Upper lobe of left lung (tissue), 6 donors: ENCODE measurements at regions not wholly inside any gene's neighbourhood (a gene's known extent, or its start where the extent isn't known, plus 50 kb on each side); places are given as distances from the start of the nearest gene placed in this dataset.
A peak's percentile ranks its signal among the peaks of the same experiment; 100 is the strongest.
"Not testable (repeated sequence)": the region's sequence is repeated elsewhere in the genome, so short reads cannot be mapped to it uniquely, and the experiment has no call there.

ENCODE experiments used
- ATAC-seq, 2 donors: fragments of 200-7000 bp; cut with Tn5 transposase; one replicate each; pipeline ENCODE4 v1.9.1; 2022; ENCODE audit warnings: mild to moderate bottlenecking in 2 of 2, moderate library complexity in 2 of 2; ENCODE audit not compliant: low FRiP score in 2 of 2
- DNase-seq, 2 donors: peaks; one replicate each; pipeline ENCODE4 v3.0.0-alpha.2; 2019 to 2020
- H3K27ac ChIP-seq, 4 donors: fragments of 200-600 bp; sonication (generic); one replicate each; pipeline ENCODE4 v1.5.1; 2016 to 2019
- H3K27me3 ChIP-seq, 4 donors: fragments of 200-600 bp; sonication (generic); one replicate each; pipeline ENCODE4 v1.5.1; 2017 to 2019
- H3K36me3 ChIP-seq, 4 donors: fragments of 200-600 bp; sonication (generic); one replicate each; pipeline ENCODE4 v1.5.1; 2016 to 2019
- H3K4me1 ChIP-seq, 4 donors: fragments of 200-600 bp; sonication (generic); one replicate each; pipeline ENCODE4 v1.5.1; 2018 to 2019
- H3K4me3 ChIP-seq, 4 donors: fragments of 200-600 bp; sonication (generic); one replicate each; pipeline ENCODE4 v1.5.1; 2017 to 2019; ENCODE audit warnings: mild to moderate bottlenecking in 2 of 4, moderate library complexity in 1 of 4
- H3K9me3 ChIP-seq, 4 donors: fragments of 200-600 bp; sonication (generic); one replicate each; pipeline ENCODE4 v1.5.1; 2018 to 2019
- WGBS, 2 donors: methylation state at CpG; one replicate each; pipeline ENCODE4 v1.1.5; 2017 to 2018; 5-methylcytosine and 5-hydroxymethylcytosine counted together
- donor health status: DM: no; HTN: no; CAD: no; lungs with moderate emphysema.
- donor health status: DM: no; HTN: yes; CAD: no; lungs with severe emphysema.

GRCh38 chr2:91568391-91569338 lies 2877.2 kb downstream of the RPIA start:
- H3K9me3 ChIP-seq, H3K27me3 ChIP-seq, ATAC-seq, H3K4me1 ChIP-seq, H3K27ac ChIP-seq, H3K4me3 ChIP-seq, H3K36me3 ChIP-seq: not testable (repeated sequence)
- DNase-seq, result peak in 1 of 2 donors; percentile 40
- 86 to 93% methylated on average over 2 to 10 of the region's 25 CpGs for WGBS, 2 donors

GRCh38 chr2:91571239-91571923 lies 2879.9 kb downstream of the RPIA start:
- 87% methylated on average over 41 to 68 of the region's 78 CpGs for WGBS, 2 donors
- peak; percentile 23 to 87 for DNase-seq
- H3K4me3 ChIP-seq, result peak overlapping the region in 2 of 4 donors; percentile 8 to 16

GRCh38 chr2:91573018-91573417 lies 2881.5 kb downstream of the RPIA start:
- WGBS, 2 donors, result 83 to 87% methylated on average over 4 of the region's 4 CpGs
- not testable (repeated sequence) for ATAC-seq, H3K9me3 ChIP-seq, H3K36me3 ChIP-seq, H3K4me1 ChIP-seq, H3K27me3 ChIP-seq, H3K4me3 ChIP-seq, H3K27ac ChIP-seq
- peak in 1 of 2 donors; percentile 5 for DNase-seq

More at GRCh38 chr2:91571239-91571923, 2879.9 kb downstream of the RPIA start:
- H3K4me1 ChIP-seq, H3K36me3 ChIP-seq, H3K27me3 ChIP-seq, H3K27ac ChIP-seq, ATAC-seq, H3K9me3 ChIP-seq: not testable (repeated sequence)

DNA sequence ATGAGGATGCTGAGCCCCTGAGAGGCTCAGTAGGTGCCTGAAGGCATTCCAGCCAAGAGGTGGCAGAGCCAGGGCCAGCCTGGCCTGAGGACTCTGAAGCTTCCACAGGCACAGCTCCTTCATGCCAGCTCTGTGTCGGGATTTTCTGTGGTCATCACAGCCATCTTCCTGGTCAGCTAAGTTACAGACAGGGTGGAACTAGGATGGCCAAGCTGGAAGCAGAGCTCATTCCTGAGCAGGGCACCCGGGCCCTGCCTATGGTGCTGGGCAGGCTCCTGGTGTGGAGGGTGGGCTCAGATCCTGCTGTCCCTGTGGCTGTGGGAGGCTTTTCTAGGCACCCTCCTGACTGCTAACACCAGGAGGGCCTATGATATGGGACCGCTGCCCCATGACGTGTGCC lies 2882.3 kb downstream of the RPIA start:
- not testable (repeated sequence) for H3K4me1 ChIP-seq, H3K27ac ChIP-seq, H3K36me3 ChIP-seq, H3K9me3 ChIP-seq, H3K27me3 ChIP-seq, H3K4me3 ChIP-seq, ATAC-seq
- WGBS, 2 donors, result 66 to 92% methylated on average over 2 of the region's 4 CpGs
- DNase-seq, result peak; percentile 19 to 57

- H3K27ac ChIP-seq, H3K27me3 ChIP-seq, ATAC-seq, H3K9me3 ChIP-seq, H3K4me3 ChIP-seq, H3K4me1 ChIP-seq, H3K36me3 ChIP-seq: not testable (repeated sequence)
- WGBS, 2 donors, result 10 to 71% methylated on average over 3 to 6 of the region's 8 CpGs
- DNase-seq, result peak in 1 of 2 donors; percentile 27
Measured at GRCh38 chr2:91574255-91574654, 2882.8 kb downstream of the RPIA start.

GRCh38 chr2:91575701-91576100 lies 2884.2 kb downstream of the RPIA start:
- peak; percentile 21 to 70 for DNase-seq
- H3K9me3 ChIP-seq, H3K27ac ChIP-seq, H3K4me1 ChIP-seq, H3K27me3 ChIP-seq, ATAC-seq, H3K36me3 ChIP-seq, H3K4me3 ChIP-seq: not testable (repeated sequence)
- WGBS, 2 donors, result 80 to 82% methylated on average over 7 to 11 of the region's 11 CpGs

GRCh38 chr2:91577406-91577805 lies 2885.9 kb downstream of the RPIA start:
- WGBS, 2 donors, result 73 to 74% methylated on average over 6 of the region's 6 CpGs
- ATAC-seq, DNase-seq, H3K27me3 ChIP-seq, H3K27ac ChIP-seq, H3K4me1 ChIP-seq, H3K36me3 ChIP-seq, H3K9me3 ChIP-seq, H3K4me3 ChIP-seq: not testable (repeated sequence)

GRCh38 chr2:91578678-91579077 lies 2887.2 kb downstream of the RPIA start:
- H3K27ac ChIP-seq, H3K4me3 ChIP-seq, ATAC-seq, H3K36me3 ChIP-seq, H3K27me3 ChIP-seq, H3K4me1 ChIP-seq, H3K9me3 ChIP-seq, DNase-seq: not testable (repeated sequence)
- WGBS, 2 donors, result 66 to 72% methylated on average over 3 of the region's 3 CpGs

GRCh38 chr2:91579555-91579954 lies 2888.1 kb downstream of the RPIA start:
- not testable (repeated sequence) for H3K9me3 ChIP-seq, H3K27me3 ChIP-seq, H3K4me1 ChIP-seq, H3K27ac ChIP-seq, DNase-seq, ATAC-seq, H3K4me3 ChIP-seq, H3K36me3 ChIP-seq
- 70 to 73% methylated on average over 3 of the region's 3 CpGs for WGBS, 2 donors

GRCh38 chr2:91580043-91580442 lies 2888.6 kb downstream of the RPIA start:
- not testable (repeated sequence) for ATAC-seq, H3K4me3 ChIP-seq, H3K36me3 ChIP-seq, DNase-seq, H3K27me3 ChIP-seq, H3K4me1 ChIP-seq, H3K27ac ChIP-seq, H3K9me3 ChIP-seq
- WGBS, 2 donors, result 82 to 85% methylated on average over 4 of the region's 4 CpGs

GRCh38 chr2:91587098-91587497 lies 2895.6 kb downstream of the RPIA start:
- H3K36me3 ChIP-seq, H3K27me3 ChIP-seq, DNase-seq, H3K27ac ChIP-seq, H3K4me1 ChIP-seq, H3K4me3 ChIP-seq, H3K9me3 ChIP-seq, ATAC-seq: not testable (repeated sequence)
- WGBS, 2 donors, result 73 to 87% methylated on average over 6 of the region's 6 CpGs

- 88 to 91% methylated on average over 17 of the region's 17 CpGs for WGBS, 2 donors
- peak in 1 of 2 donors; percentile 81 for DNase-seq
Measured at GRCh38 chr2:91587908-91588535, 2896.5 kb downstream of the RPIA start.

DNA sequence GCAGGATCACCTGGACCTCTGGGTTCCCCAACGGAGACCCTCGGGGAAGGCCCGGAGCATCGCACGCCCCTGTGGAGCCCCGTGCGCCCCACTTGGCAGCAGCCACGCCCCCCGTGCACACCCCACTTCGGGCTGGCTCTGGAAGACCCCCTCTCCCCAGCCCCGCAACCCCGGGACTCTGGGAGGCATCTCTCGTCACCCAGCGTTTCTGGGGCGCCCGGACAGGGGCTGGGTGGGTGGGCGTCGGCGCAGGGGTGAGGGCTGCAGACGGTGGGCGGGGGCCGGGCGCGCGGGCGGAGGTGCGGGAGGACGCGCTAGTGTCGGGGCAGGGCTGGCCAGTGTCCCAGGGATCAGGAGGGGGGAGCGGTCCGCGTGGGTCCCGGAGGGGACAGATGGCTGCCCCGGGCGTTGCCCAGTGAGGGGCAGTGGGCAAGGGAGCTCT lies 2897.3 kb downstream of the RPIA start:
- not testable (repeated sequence) for H3K27me3 ChIP-seq, H3K4me3 ChIP-seq, H3K9me3 ChIP-seq, H3K4me1 ChIP-seq, H3K36me3 ChIP-seq, H3K27ac ChIP-seq, ATAC-seq
- DNase-seq, result peak in 1 of 2 donors; percentile 89
- WGBS, 2 donors, result 86 to 87% methylated on average over 36 of the region's 36 CpGs

More at GRCh38 chr2:91587908-91588535, 2896.5 kb downstream of the RPIA start:
- not testable (repeated sequence) for H3K4me1 ChIP-seq, H3K4me3 ChIP-seq, H3K27me3 ChIP-seq, ATAC-seq, H3K27ac ChIP-seq, H3K36me3 ChIP-seq, H3K9me3 ChIP-seq
